ENCODE measurements at regions not wholly inside any gene's neighbourhood (a gene's known extent, or its start where the extent isn't known, plus 50 kb on each side); places are given as distances from the start of the nearest gene placed in this dataset.

DNA sequence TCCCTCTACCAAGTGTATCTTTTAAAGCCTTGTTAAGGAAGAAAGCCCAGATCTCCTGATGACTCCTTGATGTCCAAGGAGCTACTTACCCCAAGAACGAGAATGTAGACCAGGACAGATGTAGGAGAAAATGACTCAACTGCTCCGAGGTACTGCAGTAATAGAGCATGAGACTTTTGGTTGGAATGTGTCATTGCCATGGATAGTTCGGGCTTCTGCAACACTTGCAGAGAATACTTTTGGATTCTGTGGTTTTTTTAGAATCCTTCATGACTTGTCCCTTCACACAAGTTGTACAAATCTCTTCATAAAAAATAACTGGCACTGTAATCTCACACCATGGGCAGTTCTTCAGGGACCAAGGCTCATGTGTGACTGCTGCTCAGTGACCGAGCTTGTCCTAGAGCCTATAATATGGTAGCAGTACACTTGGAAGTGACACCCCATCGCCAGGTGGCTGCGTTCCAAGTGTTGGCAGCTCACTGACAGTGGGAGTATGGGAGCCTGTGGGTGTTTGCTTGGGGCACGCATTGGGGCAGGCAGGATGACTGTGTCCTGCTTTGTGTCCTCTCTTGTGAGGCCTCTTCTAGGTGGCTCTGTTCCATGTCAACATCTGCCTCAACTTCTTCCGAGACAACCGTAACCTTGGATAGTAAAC is 87.9 kb upstream of the WDR1 start:
- ChIA-PET CTCF (no interaction called here), POLR2A (no interaction called here)
- Mint-ChIP-seq H3K36me3 (ENCODE audit: insufficient read depth, unreplicated experiment) (no peaks in the 10 kb centered on the region), H3K27me3 (ENCODE audit: insufficient read depth, unreplicated experiment) (no peaks in the 10 kb centered on the region), H3K4me1 (ENCODE audit: low read depth, unreplicated experiment) (no peaks in the 10 kb centered on the region), H3K4me3 (ENCODE audit: unreplicated experiment) (no peak overlapping the region), H3K9me3 (ENCODE audit: unreplicated experiment) (no peaks in the 10 kb centered on the region), H3K27ac (ENCODE audit: unreplicated experiment) (no peak overlapping the region)
- TF ChIP-seq, protein P1, sequence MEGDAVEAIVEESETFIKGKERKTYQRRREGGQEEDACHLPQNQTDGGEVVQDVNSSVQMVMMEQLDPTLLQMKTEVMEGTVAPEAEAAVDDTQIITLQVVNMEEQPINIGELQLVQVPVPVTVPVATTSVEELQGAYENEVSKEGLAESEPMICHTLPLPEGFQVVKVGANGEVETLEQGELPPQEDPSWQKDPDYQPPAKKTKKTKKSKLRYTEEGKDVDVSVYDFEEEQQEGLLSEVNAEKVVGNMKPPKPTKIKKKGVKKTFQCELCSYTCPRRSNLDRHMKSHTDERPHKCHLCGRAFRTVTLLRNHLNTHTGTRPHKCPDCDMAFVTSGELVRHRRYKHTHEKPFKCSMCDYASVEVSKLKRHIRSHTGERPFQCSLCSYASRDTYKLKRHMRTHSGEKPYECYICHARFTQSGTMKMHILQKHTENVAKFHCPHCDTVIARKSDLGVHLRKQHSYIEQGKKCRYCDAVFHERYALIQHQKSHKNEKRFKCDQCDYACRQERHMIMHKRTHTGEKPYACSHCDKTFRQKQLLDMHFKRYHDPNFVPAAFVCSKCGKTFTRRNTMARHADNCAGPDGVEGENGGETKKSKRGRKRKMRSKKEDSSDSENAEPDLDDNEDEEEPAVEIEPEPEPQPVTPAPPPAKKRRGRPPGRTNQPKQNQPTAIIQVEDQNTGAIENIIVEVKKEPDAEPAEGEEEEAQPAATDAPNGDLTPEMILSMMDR (IDR thresholded peaks at IDR 0.05; ENCODE audit: insufficient read depth in 1 of 2, low read depth in 1 of 2, low read length in 1 of 2, severe bottlenecking in 1 of 2, unreplicated experiment in 1 of 2) = no peak
- intact Hi-C loops (cut with micrococcal nuclease; ENCODE audit: unreplicated experiment) = no loop called here
- H3K9me3 ChIP-seq = no peaks in the 10 kb centered on the region; the same call in 1 of the 2 replicates
- no TSS peak for BruUV-seq (replicated peaks)
- no peaks in the 10 kb centered on the region for H3K36me3 ChIP-seq (ENCODE audit: control insufficient read depth, insufficient read depth, low read length)
- H3K27me3 ChIP-seq (replicated peaks; ENCODE audit: control insufficient read depth, insufficient read depth, low read length) = no peaks in the 10 kb centered on the region
- H3K4me3 ChIP-seq (ENCODE audit: low read depth, low read length) = no peak overlapping the region
- DNase-seq = no peak
- H3K4me1 ChIP-seq = peaks cover 10% of the 10 kb centered on the region

DNA sequence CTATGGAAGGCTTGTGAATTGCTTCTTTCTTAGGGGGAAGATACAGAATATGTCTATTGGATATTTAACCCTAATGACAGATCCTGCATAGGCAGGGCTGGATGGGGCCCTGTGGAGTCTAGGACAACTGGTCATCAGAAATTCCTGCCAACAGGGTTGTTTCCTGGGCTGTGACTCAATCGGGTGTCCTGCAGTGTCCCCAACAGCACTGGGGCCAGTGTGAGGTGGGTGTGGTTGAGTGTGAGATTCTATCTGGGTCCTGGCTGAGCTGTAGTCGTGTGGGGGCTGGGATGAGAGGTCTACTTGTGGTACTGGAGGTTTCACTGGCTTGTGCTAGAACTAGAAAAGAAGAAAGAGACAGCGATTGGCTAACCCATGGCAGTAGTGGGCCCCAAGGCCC is 87.3 kb upstream of the WDR1 start:
- BruUV-seq (replicated peaks) = no TSS peak

DNA sequence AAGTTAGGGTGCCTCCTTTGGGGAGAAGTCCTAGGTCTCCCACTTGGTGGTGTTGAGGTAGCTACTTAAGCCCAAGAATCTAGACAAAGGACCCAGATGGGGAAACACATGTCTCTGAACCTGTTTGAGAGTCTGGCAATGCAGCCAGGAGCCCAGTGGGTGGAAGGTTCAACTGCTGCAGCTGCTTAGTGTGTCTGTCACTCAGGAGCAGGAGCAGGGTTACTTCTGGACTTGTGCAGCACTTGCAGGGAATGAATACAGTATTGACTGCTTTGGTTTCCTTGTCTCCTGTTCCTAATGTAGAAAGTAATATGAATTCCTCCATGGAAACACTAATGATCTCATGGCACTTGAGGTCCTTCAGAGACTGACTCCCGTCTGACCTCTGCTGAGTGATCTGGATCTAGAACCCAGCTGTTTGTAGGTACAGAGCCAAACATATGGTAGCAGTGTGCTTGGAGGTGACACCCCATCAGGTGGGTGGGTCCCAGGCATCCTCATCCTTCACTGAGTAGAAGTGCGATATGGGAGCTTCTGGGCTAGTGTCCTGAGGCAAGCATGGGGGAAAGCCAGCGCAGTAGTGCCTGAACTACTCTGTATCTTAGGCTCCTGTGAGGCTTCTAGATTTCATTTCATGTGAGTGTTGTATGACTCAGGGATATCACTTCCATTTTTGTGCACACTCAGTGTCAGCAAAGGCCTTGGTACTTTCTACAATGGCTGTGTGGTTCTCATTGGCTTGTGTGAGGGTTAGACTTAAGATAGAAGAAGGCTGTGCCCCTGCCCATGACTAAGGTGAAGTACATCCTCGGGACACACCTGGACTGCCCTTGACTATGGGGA is 85.0 kb upstream of the WDR1 start:
- H3K27me3 Mint-ChIP-seq (ENCODE audit: insufficient read depth, unreplicated experiment) = no peaks in the 10 kb centered on the region
- H3K4me1 Mint-ChIP-seq (ENCODE audit: low read depth, unreplicated experiment) = no peaks in the 10 kb centered on the region
- H3K36me3 Mint-ChIP-seq (ENCODE audit: insufficient read depth, unreplicated experiment) = no peaks in the 10 kb centered on the region
- intact Hi-C loops (cut with micrococcal nuclease; ENCODE audit: unreplicated experiment) = no loop called here
- H3K4me1 ChIP-seq = no peaks in the 10 kb centered on the region; the same call in 1 of the 2 replicates
- no peak for DNase-seq
- H3K9me3 Mint-ChIP-seq (ENCODE audit: unreplicated experiment) = no peaks in the 10 kb centered on the region
- H3K27me3 ChIP-seq (replicated peaks; ENCODE audit: control insufficient read depth, insufficient read depth, low read length) = no peaks in the 10 kb centered on the region
- no peaks in the 10 kb centered on the region for H3K9me3 ChIP-seq
- H3K4me3 ChIP-seq (ENCODE audit: low read depth, low read length) = no peak overlapping the region
- ChIA-PET CTCF (no interaction called here), POLR2A (no interaction called here)
- BruUV-seq (replicated peaks) = no TSS peak
- H3K27ac Mint-ChIP-seq (ENCODE audit: unreplicated experiment) = no peak overlapping the region
- H3K36me3 ChIP-seq (ENCODE audit: control insufficient read depth, insufficient read depth, low read length) = no peaks in the 10 kb centered on the region
- no peak overlapping the region for H3K4me3 Mint-ChIP-seq (ENCODE audit: unreplicated experiment)
- TF ChIP-seq, protein P1 (IDR thresholded peaks at IDR 0.05; ENCODE audit: insufficient read depth in 1 of 2, low read depth in 1 of 2, low read length in 1 of 2, severe bottlenecking in 1 of 2, unreplicated experiment in 1 of 2) = no peak

More for the DNA sequence above, 87.3 kb upstream of the WDR1 start:
- no peaks in the 10 kb centered on the region for H3K4me1 Mint-ChIP-seq (ENCODE audit: low read depth, unreplicated experiment)
- no peaks in the 10 kb centered on the region for H3K27me3 ChIP-seq (replicated peaks; ENCODE audit: control insufficient read depth, insufficient read depth, low read length)
- intact Hi-C loops (cut with micrococcal nuclease; ENCODE audit: unreplicated experiment) = no loop called here
- H3K4me1 ChIP-seq = peaks cover 10% of the 10 kb centered on the region
- no peaks in the 10 kb centered on the region for H3K36me3 Mint-ChIP-seq (ENCODE audit: insufficient read depth, unreplicated experiment)
- no peak overlapping the region for H3K4me3 Mint-ChIP-seq (ENCODE audit: unreplicated experiment)
- CTCF ChIA-PET = no interaction called here
- no peaks in the 10 kb centered on the region for H3K27me3 Mint-ChIP-seq (ENCODE audit: insufficient read depth, unreplicated experiment)
- TF ChIP-seq, protein P1 (IDR thresholded peaks at IDR 0.05; ENCODE audit: insufficient read depth in 1 of 2, low read depth in 1 of 2, low read length in 1 of 2, severe bottlenecking in 1 of 2, unreplicated experiment in 1 of 2) = no peak
- POLR2A ChIA-PET = no interaction called here
- H3K27ac Mint-ChIP-seq (ENCODE audit: unreplicated experiment) = peak overlapping the region; percentile 55
- no peaks in the 10 kb centered on the region; the same call in 1 of the 2 replicates for H3K9me3 ChIP-seq
- no peaks in the 10 kb centered on the region for H3K36me3 ChIP-seq (ENCODE audit: control insufficient read depth, insufficient read depth, low read length)
- DNase-seq = no peak
- no peak overlapping the region for H3K4me3 ChIP-seq (ENCODE audit: low read depth, low read length)
- no peaks in the 10 kb centered on the region for H3K9me3 Mint-ChIP-seq (ENCODE audit: unreplicated experiment)

All from Caco-2 (cell line).